AG04449 (cell line): ENCODE measurements at regions not wholly inside any gene's neighbourhood (a gene's known extent, or its start where the extent isn't known, plus 50 kb on each side); places are given as distances from the start of the nearest gene placed in this dataset.

Experiments used
- CTCF ChIA-PET: fragments of 350-600 bp; formaldehyde crosslinking; extraction: SDS; loops from one replicate; lab custom pipeline; 2021; ENCODE audit warnings: antibody characterized with exemption; lab: Yijun Ruan, JAX
- POLR2A ChIA-PET: fragments of 400-600, 350-600 bp; formaldehyde crosslinking; extraction: SDS; loops from one replicate; lab custom pipeline; 2020; ENCODE audit warnings: antibody characterized with exemption, inconsistent platforms; lab: Yijun Ruan, JAX
- DNase-seq: peaks from one replicate; pipeline ENCODE4 v3.0.0-alpha.2; 2010; ENCODE audit warnings: low read depth, low spot score
- H3K4me3 ChIP-seq: 2 replicates; pipeline ENCODE4 v1.5.1; 2011; ENCODE audit warnings: low read depth, mild to moderate bottlenecking, control low read depth, low read length
- TF ChIP-seq, protein P1 (sequence below): IDR thresholded peaks from one replicate; pipeline ENCODE4 v1.5.1; 2011; ENCODE audit warnings: mild to moderate bottlenecking, moderate library complexity, low read length, control low read depth, inconsistent platforms; ENCODE audit not compliant: insufficient read depth; ENCODE audit errors: missing control alignments

DNA sequence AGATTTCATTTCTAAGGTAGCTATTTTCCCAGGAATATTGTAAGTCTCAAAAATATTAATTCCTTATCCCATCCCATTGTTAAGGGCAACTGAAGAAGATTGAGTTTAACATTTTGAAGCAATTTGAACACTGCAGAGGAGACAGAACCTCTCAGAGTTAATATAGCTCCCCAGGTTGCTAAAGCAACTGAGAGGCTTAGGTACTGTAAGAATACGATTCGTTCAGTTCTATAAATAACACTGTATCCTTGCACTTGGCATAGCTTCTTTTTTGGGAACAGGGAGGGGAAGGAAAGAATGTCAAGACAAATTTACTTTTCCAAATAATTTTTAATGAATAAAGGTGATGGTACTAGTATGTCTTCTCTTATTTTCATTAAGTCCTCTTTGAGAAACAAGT is 658.4 kb upstream of the CELF2 start:
- DNase-seq, result no peak
- POLR2A ChIA-PET, result no interaction called here
- no peak overlapping the region for H3K4me3 ChIP-seq
- TF ChIP-seq, protein P1, sequence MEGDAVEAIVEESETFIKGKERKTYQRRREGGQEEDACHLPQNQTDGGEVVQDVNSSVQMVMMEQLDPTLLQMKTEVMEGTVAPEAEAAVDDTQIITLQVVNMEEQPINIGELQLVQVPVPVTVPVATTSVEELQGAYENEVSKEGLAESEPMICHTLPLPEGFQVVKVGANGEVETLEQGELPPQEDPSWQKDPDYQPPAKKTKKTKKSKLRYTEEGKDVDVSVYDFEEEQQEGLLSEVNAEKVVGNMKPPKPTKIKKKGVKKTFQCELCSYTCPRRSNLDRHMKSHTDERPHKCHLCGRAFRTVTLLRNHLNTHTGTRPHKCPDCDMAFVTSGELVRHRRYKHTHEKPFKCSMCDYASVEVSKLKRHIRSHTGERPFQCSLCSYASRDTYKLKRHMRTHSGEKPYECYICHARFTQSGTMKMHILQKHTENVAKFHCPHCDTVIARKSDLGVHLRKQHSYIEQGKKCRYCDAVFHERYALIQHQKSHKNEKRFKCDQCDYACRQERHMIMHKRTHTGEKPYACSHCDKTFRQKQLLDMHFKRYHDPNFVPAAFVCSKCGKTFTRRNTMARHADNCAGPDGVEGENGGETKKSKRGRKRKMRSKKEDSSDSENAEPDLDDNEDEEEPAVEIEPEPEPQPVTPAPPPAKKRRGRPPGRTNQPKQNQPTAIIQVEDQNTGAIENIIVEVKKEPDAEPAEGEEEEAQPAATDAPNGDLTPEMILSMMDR, result no peak
- CTCF ChIA-PET, result no interaction called here

DNA sequence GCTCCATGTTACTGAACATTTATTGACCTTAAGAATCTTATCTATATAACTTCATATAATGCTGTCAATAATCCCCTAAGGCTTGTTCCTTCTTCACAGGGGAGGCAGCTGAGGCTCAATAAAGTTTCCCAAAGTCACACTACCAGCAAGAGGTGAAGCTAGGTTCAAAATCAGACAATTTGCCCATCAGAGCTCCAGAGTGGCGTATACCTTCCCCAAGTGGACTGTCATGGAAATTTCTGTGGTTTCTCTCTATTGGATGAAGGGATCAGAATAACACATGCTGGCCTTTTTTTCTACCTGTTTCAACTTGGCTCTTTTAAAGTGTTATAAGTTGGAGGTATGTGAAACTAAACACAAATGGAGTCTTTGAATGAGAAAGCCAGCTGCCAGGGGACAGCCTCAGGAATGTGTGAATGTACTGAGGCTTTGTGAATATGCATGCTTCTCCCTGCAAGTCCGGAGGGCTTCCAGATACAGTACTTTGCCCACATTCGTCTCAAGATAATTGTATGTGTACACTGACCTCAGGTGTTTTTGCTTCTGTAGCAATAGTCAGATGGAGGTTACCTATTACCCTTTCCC is 656.3 kb upstream of the CELF2 start:
- no peak for DNase-seq
- POLR2A ChIA-PET, result no interaction called here
- TF ChIP-seq, protein P1, result no peak
- no peak overlapping the region for H3K4me3 ChIP-seq
- CTCF ChIA-PET, result no interaction called here

DNA sequence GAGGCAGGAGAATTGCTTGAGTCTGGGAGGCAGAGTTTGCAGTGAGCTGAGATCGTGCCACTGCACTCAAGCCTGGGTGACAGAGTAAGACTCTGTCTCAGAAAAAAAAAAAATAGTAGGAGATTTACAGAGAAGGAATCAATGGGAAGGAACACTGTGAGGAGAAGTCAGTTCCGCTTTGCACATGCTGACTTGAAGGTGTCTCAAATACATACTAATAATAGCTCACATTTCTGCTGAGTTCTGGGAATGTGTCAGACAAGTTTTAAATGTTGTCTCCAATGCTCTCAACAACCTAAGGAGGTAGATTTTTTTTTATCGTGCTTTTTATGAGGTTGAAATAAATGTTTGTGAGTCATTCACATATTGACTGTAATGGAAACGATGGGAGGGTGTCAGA is 654.9 kb upstream of the CELF2 start:
- no peak overlapping the region for H3K4me3 ChIP-seq
- DNase-seq, result no peak
- TF ChIP-seq, protein P1, result no peak
- POLR2A ChIA-PET, result no interaction called here
- CTCF ChIA-PET, result interaction anchor here (0.7 kb wide), 1 partner anchor 999 kb away, joined by 3 read pairs; no protein-coding TSS in a partner anchor

DNA sequence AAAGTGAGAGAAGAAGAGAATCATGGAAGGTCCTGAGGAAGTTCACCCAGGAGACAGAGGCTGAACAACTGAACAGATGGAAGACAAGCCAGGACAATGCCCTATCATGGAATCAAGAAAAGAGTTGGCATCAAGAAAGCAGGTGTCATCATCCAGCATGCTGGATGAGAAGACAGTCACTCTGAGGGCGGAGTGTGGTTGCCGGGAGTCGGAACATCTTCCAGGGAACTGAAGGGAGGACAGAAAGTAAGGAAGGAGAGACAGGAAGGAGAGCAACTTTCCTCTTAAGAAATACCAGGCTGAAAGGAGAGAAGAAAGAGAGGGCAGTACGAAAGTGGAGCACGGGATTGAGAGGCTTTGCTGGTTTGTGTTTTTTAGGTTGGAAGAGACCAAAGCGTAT is 654.5 kb upstream of the CELF2 start:
- no peak for DNase-seq
- POLR2A ChIA-PET, result no interaction called here
- TF ChIP-seq, protein P1, result no peak
- no peak overlapping the region for H3K4me3 ChIP-seq
- CTCF ChIA-PET, result no interaction called here

DNA sequence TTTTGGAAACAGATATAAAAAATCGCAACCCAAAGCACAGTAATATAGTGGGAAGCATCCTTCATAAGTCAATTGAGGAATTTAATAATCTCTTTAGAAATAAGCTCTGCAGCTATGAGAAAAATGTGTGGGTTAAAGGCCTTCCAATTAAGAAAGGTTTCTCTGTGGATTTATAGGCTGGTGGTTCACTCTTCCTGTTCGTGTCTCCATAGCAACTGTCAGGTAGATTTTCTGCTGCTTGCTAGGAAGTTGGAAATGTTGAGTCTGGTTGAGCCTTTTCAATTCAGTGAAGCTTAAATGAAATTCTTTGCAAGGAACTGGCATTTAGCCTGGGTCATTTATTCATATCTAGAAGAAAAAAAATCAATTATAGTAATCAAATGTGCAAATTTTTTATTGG is 652.8 kb upstream of the CELF2 start:
- ChIA-PET CTCF (no interaction called here), POLR2A (no interaction called here)
- H3K4me3 ChIP-seq, result no peak overlapping the region
- no peak for DNase-seq
- TF ChIP-seq, protein P1, result no peak

DNA sequence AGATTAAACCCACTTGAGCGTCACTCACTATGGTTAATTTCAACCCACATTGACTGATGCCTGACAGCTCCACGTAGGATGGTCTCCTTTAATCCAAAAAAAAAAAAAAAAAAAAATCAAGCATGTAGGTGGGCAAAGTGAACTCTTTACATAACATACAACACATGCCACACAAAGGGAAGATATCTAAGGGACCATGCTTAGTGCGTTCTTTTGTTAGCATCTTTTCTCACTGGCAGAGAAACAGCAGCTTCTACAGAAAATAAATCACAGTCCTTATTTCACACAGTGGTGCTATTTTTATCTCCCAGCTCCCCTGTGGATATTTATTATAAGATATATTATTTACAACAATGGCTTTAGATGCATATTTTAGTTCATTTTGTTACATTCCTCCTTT is 652.0 kb upstream of the CELF2 start:
- DNase-seq, result no peak
- POLR2A ChIA-PET, result no interaction called here
- CTCF ChIA-PET, result no interaction called here
- TF ChIP-seq, protein P1, result no peak
- no peak overlapping the region for H3K4me3 ChIP-seq
